ENCODE measurements at regions not wholly inside any gene's neighbourhood (a gene's known extent, or its start where the extent isn't known, plus 50 kb on each side); places are given as distances from the start of the nearest gene placed in this dataset.
A peak's percentile ranks its signal among the peaks of the same experiment; 100 is the strongest.

DNA sequence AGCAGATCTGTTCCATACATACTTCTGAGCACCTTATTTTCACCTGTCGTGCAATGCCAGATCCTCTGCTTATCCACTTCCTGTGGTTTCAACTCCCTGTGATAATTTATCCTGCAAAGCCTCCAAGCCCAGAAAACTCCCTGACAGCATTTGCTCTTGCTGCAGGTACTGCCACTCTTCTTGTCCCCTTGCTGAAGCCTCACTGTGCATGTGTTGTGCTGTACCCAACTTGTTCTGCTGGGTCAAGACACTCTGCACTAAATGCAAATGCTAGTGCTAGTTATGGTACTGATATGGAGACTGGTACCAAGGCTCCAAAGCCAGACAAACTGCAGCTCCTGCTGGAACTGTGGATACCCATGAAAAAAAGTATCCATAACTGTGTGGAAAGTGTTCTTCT is 315.4 kb upstream of the MIR17HG start:
- CTCF ChIA-PET (ENCODE audit: low intra/inter-chr PET ratio): no interaction called here
- Histone ChIP-seq H3K9me3 (replicated peaks; ENCODE audit: control insufficient read depth, insufficient read depth, low read depth, low read length) (no peaks in the 10 kb centered on the region), H3K27ac (ENCODE audit: extremely low read depth, low read depth, low read length) (no peak overlapping the region), H3K9ac (ENCODE audit: insufficient read depth in 1 of 2, low read depth in 2 of 2, low read length in 2 of 2) (no peak overlapping the region), H3K4me2 (ENCODE audit: insufficient read depth, low read length) (no peak overlapping the region), H3K36me3 (ENCODE audit: control insufficient read depth, insufficient read depth, low read length) (no peaks in the 10 kb centered on the region), H3K9me1 (ENCODE audit: control insufficient read depth, insufficient read depth, low read length) (no peaks in the 10 kb centered on the region), H3K27me3 (ENCODE audit: control insufficient read depth in 2 of 2, insufficient read depth in 2 of 2, low read length in 2 of 2) (no peaks in the 10 kb centered on the region), H3K4me1 (replicated peaks in 1 of 2; ENCODE audit: control insufficient read depth in 2 of 2, insufficient read depth in 2 of 2, low read length in 2 of 2) (no peaks in the 10 kb centered on the region), H4K20me1 (replicated peaks; ENCODE audit: control insufficient read depth, insufficient read depth, low read length) (no peaks in the 10 kb centered on the region), H3K4me3 (no peak overlapping the region), H2AFZ (ENCODE audit: low read depth, low read length) (no peak overlapping the region), H3K79me2 (ENCODE audit: control insufficient read depth, insufficient read depth, low read length) (no peaks in the 10 kb centered on the region)
- ATAC-seq (no peak), DNase-seq (ENCODE audit: extremely low read depth in 1 of 4, low spot score in 3 of 4) (no peak), FAIRE-seq (no peak)
- in situ Hi-C loops (cut with MboI): no loop called here
- TF ChIP-seq ZNF24 (IDR thresholded peaks at IDR 0.05) (no peak), ATF2 (CRISPR knock-in tag; IDR thresholded peaks at IDR 0.05) (peak; percentile 38; the same call in 1 of the 2 replicates), IRF2 (CRISPR knock-in tag; IDR thresholded peaks at IDR 0.05) (peak; percentile 67; the same call in 1 of the 2 replicates), CBX3 (IDR thresholded peaks at IDR 0.05; ENCODE audit: borderline replicate concordance in 1 of 2, low read length in 2 of 2) (peak in 1 of 2 experiments; percentile 60; a peak in 1 of 3 replicates), ZBTB40 (IDR thresholded peaks at IDR 0.05) (no peak), ZBTB40 (CRISPR knock-in tag; IDR thresholded peaks at IDR 0.05) (0 out of 2 replicates have a peak, but pooled peaks have one; percentile 13), TRIM28 (IDR thresholded peaks at IDR 0.05) (no peak), ZNF639 (CRISPR knock-in tag; conservative IDR thresholded peaks at IDR 0.05 in 1 of 2, IDR thresholded peaks at IDR 0.05 in 1 of 2) (0 out of 4 replicates have a peak, but pooled peaks of 1 of the 2 experiments have one; percentile 20), PRMT5 (CRISPR knock-in tag; IDR thresholded peaks at IDR 0.05) (0 out of 2 replicates have a peak, but pooled peaks have one; percentile 75)
- intact Hi-C loops (cut with micrococcal nuclease): no loop called here
- WGBS (ENCODE audit: insufficient coverage, low coverage, missing lambda C conversion rate): 2% methylated on average over 1 of the region's 1 CpG
- POLR2A ChIA-PET: no interaction called here
- no TSS peak for BruUV-seq (replicated peaks)

All from K562 (cell line).